Naive thymus-derived CD4-positive, alpha-beta T cell (primary cell): ENCODE measurements at regions not wholly inside any gene's neighbourhood (a gene's known extent, or its start where the extent isn't known, plus 50 kb on each side); places are given as distances from the start of the nearest gene placed in this dataset.
A peak's percentile ranks its signal among the peaks of the same experiment; 100 is the strongest.

ENCODE experiments used
- ATAC-seq: fragments of 150-1000 bp; cut with Tn5 transposase; 2 replicates; pipeline ENCODE4 v1.10.0; 2021; ENCODE audit warnings: mild to moderate bottlenecking, moderate library complexity
- CTCF ChIA-PET: fragments of 350-600 bp; sonication (Branson Sonifier 250); formaldehyde crosslinking; loops from one replicate; lab custom pipeline; 2021; ENCODE audit warnings: antibody characterized with exemption; lab: Charles Lee
- POLR2A ChIA-PET: fragments of 350-600 bp; sonication (Branson Sonifier 250); formaldehyde crosslinking; loops from one replicate; lab custom pipeline; 2021; ENCODE audit warnings: antibody characterized with exemption, inconsistent platforms; lab: Charles Lee
- DNase-seq, 9 donors: peaks; one replicate each; pipeline versions ENCODE4 v3.0.0 to v3.0.0-alpha.2; 2020 to 2022; ENCODE audit warnings: mixed read lengths in 1 of 9
- H3K27ac ChIP-seq: one replicate; pipeline ENCODE4 v1.7.0; 2013; ENCODE audit warnings: mild to moderate bottlenecking, low read depth, low read length, moderate library complexity
- H3K27me3 ChIP-seq, 2 donors: one replicate each; pipeline ENCODE4 v1.7.0; 2013; ENCODE audit warnings: low read length in 2 of 2, mild to moderate bottlenecking in 2 of 2, moderate library complexity in 2 of 2; ENCODE audit not compliant: control insufficient read depth in 2 of 2, insufficient read depth in 2 of 2
- H3K36me3 ChIP-seq, 3 experiments: 1 replicate in 2 of 3; 2 replicates in 1 of 3; pipeline ENCODE4 v1.7.0; 2013; ENCODE audit warnings: low read length in 3 of 3, mild to moderate bottlenecking in 3 of 3, moderate library complexity in 1 of 3; ENCODE audit not compliant: insufficient read depth in 3 of 3, control insufficient read depth in 2 of 3
- H3K4me1 ChIP-seq, 2 donors: one replicate each; pipeline ENCODE4 v1.7.0; 2013; ENCODE audit warnings: low read length in 2 of 2, mild to moderate bottlenecking in 2 of 2, moderate library complexity in 1 of 2; ENCODE audit not compliant: control insufficient read depth in 2 of 2, insufficient read depth in 2 of 2
- H3K4me3 ChIP-seq: 2 replicates; pipeline ENCODE4 v1.7.0; 2013; ENCODE audit warnings: mild to moderate bottlenecking, low read length
- H3K9me3 ChIP-seq, 3 experiments: 1 replicate in 2 of 3; 2 replicates in 1 of 3; pipeline ENCODE4 v1.7.0; 2013; ENCODE audit warnings: low read length in 3 of 3; ENCODE audit not compliant: control insufficient read depth in 2 of 3
- H3K27ac Mint-ChIP-seq, 9 donors: one replicate each; pipeline ENCODE4 v1.8.0; 2020 to 2022; ENCODE audit warnings: mixed read lengths in 9 of 9, mild to moderate bottlenecking in 8 of 9, moderate library complexity in 5 of 9, inconsistent platforms in 2 of 9
- H3K27me3 Mint-ChIP-seq, 5 donors: one replicate each; pipeline ENCODE4 v1.8.0; 2021 to 2022; ENCODE audit warnings: mixed read lengths in 5 of 5, mild to moderate bottlenecking in 1 of 5
- H3K36me3 Mint-ChIP-seq, 5 donors: one replicate each; pipeline ENCODE4 v1.8.0; 2020 to 2022; ENCODE audit warnings: mixed read lengths in 5 of 5, mild to moderate bottlenecking in 3 of 5, inconsistent platforms in 1 of 5
- H3K4me1 Mint-ChIP-seq, 7 donors: one replicate each; pipeline ENCODE4 v1.8.0; 2020 to 2022; ENCODE audit warnings: mixed read lengths in 7 of 7, mild to moderate bottlenecking in 3 of 7, inconsistent platforms in 1 of 7
- H3K4me3 Mint-ChIP-seq, 10 donors: one replicate each; pipeline ENCODE4 v1.8.0; 2020 to 2022; ENCODE audit warnings: mild to moderate bottlenecking in 10 of 10, mixed read lengths in 10 of 10, moderate library complexity in 6 of 10, inconsistent platforms in 2 of 10
- H3K9me3 Mint-ChIP-seq, 11 donors: one replicate each; pipeline ENCODE4 v1.8.0; 2020 to 2022; ENCODE audit warnings: mixed read lengths in 11 of 11, mild to moderate bottlenecking in 4 of 11, inconsistent platforms in 1 of 11, moderate library complexity in 1 of 11
- intact Hi-C, 2 donors: fragments of 100-400 bp; cut with micrococcal nuclease; formaldehyde crosslinking; loops; one replicate each; pipeline ENCODE4 v1.15.1; 2023

- POLR2A ChIA-PET = interaction anchor here (0.6 kb wide), 1 partner anchor 63 kb away, joined by 5 read pairs; no protein-coding TSS in a partner anchor
Observed at GRCh38 chr9:129511285-129511900, 109.5 kb downstream of the C9orf50 start.

GRCh38 chr9:129509533-129509928, 111.4 kb downstream of the C9orf50 start:
- no peak overlapping the region for H3K4me3 Mint-ChIP-seq
- H3K36me3 ChIP-seq = no peaks in the 10 kb centered on the region
- peak overlapping the region in 1 of 9 donors; percentile 26 for H3K27ac Mint-ChIP-seq
- H3K9me3 Mint-ChIP-seq = peaks cover 4 to 12% (median 8%) of the 10 kb centered on the region in 11 donors
- no peak overlapping the region for H3K27ac ChIP-seq
- peaks cover 0 to 3% (median 0%) of the 10 kb centered on the region in 7 donors for H3K4me1 Mint-ChIP-seq
- peaks cover 4 to 6% (median 5%) of the 10 kb centered on the region in 5 donors for H3K36me3 Mint-ChIP-seq
- intact Hi-C loops = no loop called here
- H3K9me3 ChIP-seq = peaks cover 0 to 14% (median 0%) of the 10 kb centered on the region in 3 experiments
- CTCF ChIA-PET = no interaction called here
- DNase-seq = no peak
- H3K27me3 Mint-ChIP-seq = peaks cover 0 to 6% (median 0%) of the 10 kb centered on the region in 5 donors
- H3K27me3 ChIP-seq = no peaks in the 10 kb centered on the region
- POLR2A ChIA-PET = no interaction called here
- H3K4me1 ChIP-seq = no peaks in the 10 kb centered on the region
- ATAC-seq = no peak
- no peak overlapping the region for H3K4me3 ChIP-seq

More at GRCh38 chr9:129511285-129511900, 109.5 kb downstream of the C9orf50 start:
- Mint-ChIP-seq H3K36me3 (peaks cover 5 to 14% (median 6%) of the 10 kb centered on the region in 5 donors), H3K4me3 (no peak overlapping the region), H3K27ac (no peak overlapping the region), H3K27me3 (peaks cover 0 to 6% (median 0%) of the 10 kb centered on the region in 5 donors), H3K4me1 (no peaks in the 10 kb centered on the region), H3K9me3 (peaks cover 5 to 27% (median 13%) of the 10 kb centered on the region in 11 donors)
- no peak overlapping the region for H3K4me3 ChIP-seq
- no peak for DNase-seq
- no peaks in the 10 kb centered on the region for H3K4me1 ChIP-seq
- peaks cover 0 to 23% (median 0%) of the 10 kb centered on the region in 3 experiments for H3K9me3 ChIP-seq
- no peak overlapping the region for H3K27ac ChIP-seq
- H3K27me3 ChIP-seq = no peaks in the 10 kb centered on the region
- CTCF ChIA-PET = no interaction called here
- intact Hi-C loops = no loop called here
- ATAC-seq = no peak
- no peaks in the 10 kb centered on the region for H3K36me3 ChIP-seq

- Mint-ChIP-seq H3K27me3 (peaks cover 0 to 6% (median 0%) of the 10 kb centered on the region in 5 donors), H3K36me3 (peaks cover 0 to 4% (median 0%) of the 10 kb centered on the region in 5 donors), H3K9me3 (peaks cover 0 to 4% (median 0%) of the 10 kb centered on the region in 11 donors), H3K4me1 (peaks cover 0 to 10% (median 0%) of the 10 kb centered on the region in 7 donors), H3K4me3 (no peak overlapping the region), H3K27ac (no peak overlapping the region)
- intact Hi-C loops = no loop called here
- Histone ChIP-seq H3K27me3 (no peaks in the 10 kb centered on the region), H3K9me3 (no peaks in the 10 kb centered on the region), H3K36me3 (no peaks in the 10 kb centered on the region), H3K27ac (no peak overlapping the region), H3K4me3 (no peak overlapping the region), H3K4me1 (no peaks in the 10 kb centered on the region)
- ATAC-seq = no peak
- ChIA-PET POLR2A (no interaction called here), CTCF (no interaction called here)
- no peak for DNase-seq
Observed at GRCh38 chr9:129507805-129508204, 113.1 kb downstream of the C9orf50 start.

GRCh38 chr9:129506892-129507291, 114.0 kb downstream of the C9orf50 start:
- H3K27ac Mint-ChIP-seq = peak overlapping the region in 1 of 9 donors; percentile 42
- peaks cover 0 to 6% (median 0%) of the 10 kb centered on the region in 5 donors for H3K36me3 Mint-ChIP-seq
- POLR2A ChIA-PET = no interaction called here
- peaks cover 0 to 12% (median 0%) of the 10 kb centered on the region in 7 donors for H3K4me1 Mint-ChIP-seq
- ATAC-seq = no peak
- no peaks in the 10 kb centered on the region for H3K36me3 ChIP-seq
- no peak overlapping the region for H3K4me3 ChIP-seq
- no peak for DNase-seq
- H3K9me3 Mint-ChIP-seq = peaks cover 0 to 2% (median 0%) of the 10 kb centered on the region in 11 donors
- no peaks in the 10 kb centered on the region for H3K9me3 ChIP-seq
- no peaks in the 10 kb centered on the region for H3K4me1 ChIP-seq
- peaks cover 0 to 6% (median 0%) of the 10 kb centered on the region in 5 donors for H3K27me3 Mint-ChIP-seq
- CTCF ChIA-PET = no interaction called here
- H3K27ac ChIP-seq = no peak overlapping the region
- intact Hi-C loops = no loop called here
- H3K27me3 ChIP-seq = no peaks in the 10 kb centered on the region
- H3K4me3 Mint-ChIP-seq = no peak overlapping the region

- Mint-ChIP-seq H3K27ac (no peak overlapping the region), H3K27me3 (peaks cover 0 to 5% (median 0%) of the 10 kb centered on the region in 5 donors), H3K4me1 (peaks cover 0 to 20% (median 0%) of the 10 kb centered on the region in 7 donors), H3K4me3 (no peak overlapping the region), H3K9me3 (peaks cover 0 to 2% (median 0%) of the 10 kb centered on the region in 11 donors), H3K36me3 (peaks cover 0 to 12% (median 0%) of the 10 kb centered on the region in 5 donors)
- POLR2A ChIA-PET = no interaction called here
- DNase-seq = no peak
- no peaks in the 10 kb centered on the region for H3K9me3 ChIP-seq
- CTCF ChIA-PET = no interaction called here
- intact Hi-C loops = no loop called here
- no peak for ATAC-seq
- H3K36me3 ChIP-seq = no peaks in the 10 kb centered on the region
- H3K4me1 ChIP-seq = no peaks in the 10 kb centered on the region
- H3K27me3 ChIP-seq = no peaks in the 10 kb centered on the region
- H3K4me3 ChIP-seq = no peak overlapping the region
- no peak overlapping the region for H3K27ac ChIP-seq
Observed at GRCh38 chr9:129506041-129506440, 114.9 kb downstream of the C9orf50 start.

- no peak overlapping the region for H3K4me3 ChIP-seq
- H3K4me1 Mint-ChIP-seq = peaks cover 0 to 20% (median 0%) of the 10 kb centered on the region in 7 donors
- intact Hi-C loops = no loop called here
- no peaks in the 10 kb centered on the region for H3K9me3 ChIP-seq
- H3K27ac Mint-ChIP-seq = no peak overlapping the region
- no peaks in the 10 kb centered on the region for H3K4me1 ChIP-seq
- CTCF ChIA-PET = no interaction called here
- no peaks in the 10 kb centered on the region for H3K9me3 Mint-ChIP-seq
- H3K27me3 Mint-ChIP-seq = no peaks in the 10 kb centered on the region
- no peaks in the 10 kb centered on the region for H3K27me3 ChIP-seq
- ATAC-seq = no peak
- peaks cover 0 to 12% (median 0%) of the 10 kb centered on the region in 5 donors for H3K36me3 Mint-ChIP-seq
- no peaks in the 10 kb centered on the region for H3K36me3 ChIP-seq
- H3K4me3 Mint-ChIP-seq = no peak overlapping the region
- POLR2A ChIA-PET = no interaction called here
- DNase-seq = no peak
- H3K27ac ChIP-seq = no peak overlapping the region
Observed at GRCh38 chr9:129505270-129505902, 115.5 kb downstream of the C9orf50 start.
